Adrenal gland (tissue), 9 donors: ENCODE measurements at regions not wholly inside any gene's neighbourhood (a gene's known extent, or its start where the extent isn't known, plus 50 kb on each side); places are given as distances from the start of the nearest gene placed in this dataset.

Experiments
- DNase-seq, 7 donors: peaks; one replicate each; pipeline ENCODE4 v3.0.0-alpha.2; 2019 to 2020
- H3K27ac ChIP-seq, 5 donors: fragments of 200-600 bp; sonication (generic) in 4 of 5; 1 replicate in 3 of 5; 2 replicates in 2 of 5; pipeline versions ENCODE4 v1.5.1 to v1.8.0; 2016 to 2020; ENCODE audit warnings: mild to moderate bottlenecking in 1 of 5
- H3K27me3 ChIP-seq: fragments of 200-600 bp; 2 replicates; pipeline ENCODE4 v1.8.0; 2021
- H3K36me3 ChIP-seq, 2 donors: fragments of 200-600 bp; replicated peaks in 1 of 2; 1 replicate in 1 of 2; 2 replicates in 1 of 2; pipeline versions ENCODE4 v1.5.1 to v1.8.0; 2018 to 2022
- H3K4me1 ChIP-seq, 2 donors: fragments of 200-600 bp; replicated peaks in 1 of 2; 1 replicate in 1 of 2; 2 replicates in 1 of 2; pipeline versions ENCODE4 v1.5.1 to v1.8.0; 2018 to 2021
- H3K4me3 ChIP-seq, 4 donors: fragments of 200-600 bp; sonication (generic) in 3 of 4; one replicate each; pipeline ENCODE4 v1.5.1; 2016 to 2018
- H3K9me3 ChIP-seq, 3 donors: fragments of 200-600 bp; sonication (generic) in 1 of 3; replicated peaks in 1 of 3; 1 replicate in 2 of 3; 2 replicates in 1 of 3; pipeline versions ENCODE4 v1.5.1 to v1.8.0; 2016 to 2021
- CTCF ChIP-seq, 6 experiments: fragments of 450-650 bp in 4 of 6; fragments of 200-600 bp in 2 of 6; sonication (generic) in 1 of 6; IDR thresholded peaks; 1 replicate in 5 of 6; 2 replicates in 1 of 6; pipeline versions ENCODE4 v1.5.1 to v1.8.0; 2016 to 2021; ENCODE audit warnings: antibody characterized with exemption in 6 of 6, mild to moderate bottlenecking in 2 of 6, moderate library complexity in 1 of 6
- POLR2A ChIP-seq, 2 donors: fragments of 450-650 bp; IDR thresholded peaks; one replicate each; pipeline ENCODE4 v1.6.1; 2017; ENCODE audit warnings: antibody characterized with exemption in 2 of 2, mild to moderate bottlenecking in 2 of 2, moderate library complexity in 1 of 2
- WGBS, 4 donors: extraction: QIAGEN DNeasy Blood & Tissue Kit in 2 of 4; methylation state at CpG; one replicate each; pipeline versions ENCODE4 v1.1.5 to v1.1.7; 2013 to 2017; 5-methylcytosine and 5-hydroxymethylcytosine counted together
- intact Hi-C, 2 donors: fragments of 100-400 bp; cut with DNase I; formaldehyde crosslinking; loops; one replicate each; pipeline versions ENCODE4 v1.14.1 to v1.15.0; 2022 to 2023
- donor health status: healthy with polysubstance abuse.
- donor health status: Bipolar disorder and iron deficiency.
- donor health status: DM: yes; HTN: yes; CAD: no.
- donor health status: DM: no; HTN: no; CAD: no.
- donor health status: DM: no; HTN: no; CAD: no.

DNA sequence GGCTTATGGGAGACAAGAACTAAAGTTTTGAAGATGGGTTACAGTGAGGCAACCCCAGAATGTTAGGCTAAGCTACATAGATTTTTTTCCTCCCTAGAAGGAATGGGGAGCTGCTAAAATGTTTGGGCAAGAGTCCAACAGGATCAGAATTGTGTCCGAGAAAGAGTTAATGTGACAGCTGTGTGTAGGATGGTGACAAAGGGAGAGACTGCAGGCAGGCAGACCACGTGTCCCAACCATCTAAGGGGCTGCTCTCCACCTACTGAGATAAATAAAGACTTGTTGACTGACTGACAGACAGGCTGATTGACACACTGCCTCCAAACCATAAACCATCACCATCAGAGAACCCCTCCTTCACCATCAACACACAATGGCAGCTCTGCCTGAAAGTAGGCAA lies 133.7 kb upstream of the CTTNBP2NL start:
- no peaks in the 10 kb centered on the region for H3K9me3 ChIP-seq
- DNase-seq, result no peak
- 54 to 68% (median 65%) methylated on average over 2 of the region's 2 CpGs for WGBS, 4 donors
- no peak overlapping the region for H3K27ac ChIP-seq
- H3K4me3 ChIP-seq, result no peak overlapping the region
- TF ChIP-seq CTCF (IDR thresholded peaks at IDR 0.05) (no peak), POLR2A (IDR thresholded peaks at IDR 0.05) (no peak)
- peaks cover 0 to under 1% of the 10 kb centered on the region in 2 donors for H3K4me1 ChIP-seq
- intact Hi-C loops, result no loop called here
- no peaks in the 10 kb centered on the region for H3K36me3 ChIP-seq
- no peaks in the 10 kb centered on the region for H3K27me3 ChIP-seq

DNA sequence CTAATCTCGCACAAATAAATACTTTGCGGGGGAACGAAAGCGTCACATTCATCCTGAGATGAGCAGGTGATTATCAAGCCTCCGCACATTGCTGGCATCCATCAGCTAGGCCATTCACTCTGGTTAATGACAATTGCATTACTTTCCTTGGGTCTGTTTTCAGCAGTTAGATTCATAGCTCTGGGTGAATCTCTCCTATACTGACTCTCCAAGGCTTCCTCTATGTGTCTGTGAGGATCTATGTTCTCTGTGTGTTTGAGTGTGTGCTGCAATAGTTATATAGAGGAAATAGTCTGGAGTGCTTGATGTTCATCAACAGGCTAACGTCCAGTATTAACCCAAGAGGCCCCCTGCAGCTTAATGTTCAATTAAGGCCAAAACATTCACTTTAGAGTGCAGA lies 133.0 kb upstream of the CTTNBP2NL start:
- Histone ChIP-seq H3K27me3 (no peaks in the 10 kb centered on the region), H3K9me3 (no peaks in the 10 kb centered on the region), H3K4me1 (peaks cover 0 to 6% of the 10 kb centered on the region in 2 donors), H3K4me3 (no peak overlapping the region), H3K27ac (peak overlapping the region in 1 of 5 donors; percentile 52), H3K36me3 (no peaks in the 10 kb centered on the region)
- TF ChIP-seq POLR2A (IDR thresholded peaks at IDR 0.05) (no peak), CTCF (IDR thresholded peaks at IDR 0.05) (no peak)
- intact Hi-C loops, result no loop called here
- WGBS, 4 donors, result 76 to 79% (median 77%) methylated on average over 6 of the region's 6 CpGs
- DNase-seq, result no peak

DNA sequence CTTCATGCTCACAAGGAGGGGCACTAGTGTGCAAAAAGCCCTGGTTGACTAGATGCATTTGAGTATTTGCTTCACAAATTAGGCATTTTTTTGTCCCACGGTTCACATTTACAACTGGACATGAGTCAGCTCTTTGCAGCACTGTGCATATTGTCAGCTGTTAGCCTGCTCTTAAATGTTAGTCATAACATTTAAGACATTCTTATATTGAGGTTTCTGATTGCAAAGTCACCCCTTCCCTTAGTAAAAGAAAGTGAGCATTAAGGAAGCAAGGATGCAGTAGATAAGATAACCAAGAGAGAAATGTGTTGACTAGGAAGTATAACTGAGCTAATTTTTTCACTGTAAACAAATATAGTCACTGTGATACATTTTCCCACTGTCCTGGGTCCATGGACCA lies 132.6 kb upstream of the CTTNBP2NL start:
- H3K9me3 ChIP-seq, result no peaks in the 10 kb centered on the region
- DNase-seq, result no peak
- WGBS, 4 donors, result 33 to 61% (median 51%) methylated on average over 1 of the region's 1 CpG
- intact Hi-C loops, result no loop called here
- H3K27ac ChIP-seq, result peak overlapping the region in 1 of 5 donors; percentile 74
- H3K27me3 ChIP-seq, result no peaks in the 10 kb centered on the region
- H3K4me3 ChIP-seq, result no peak overlapping the region
- TF ChIP-seq POLR2A (IDR thresholded peaks at IDR 0.05), result no peak
- no peak for TF ChIP-seq CTCF (IDR thresholded peaks at IDR 0.05)
- H3K36me3 ChIP-seq, result no peaks in the 10 kb centered on the region
- peaks cover 0 to 10% of the 10 kb centered on the region in 2 donors for H3K4me1 ChIP-seq

- Histone ChIP-seq H3K27me3 (no peaks in the 10 kb centered on the region), H3K9me3 (no peaks in the 10 kb centered on the region), H3K4me1 (peaks cover 0 to 10% of the 10 kb centered on the region in 2 donors), H3K27ac (peak overlapping the region in 1 of 5 donors; percentile 74), H3K36me3 (no peaks in the 10 kb centered on the region), H3K4me3 (no peak overlapping the region)
- no peak for DNase-seq
- 79 to 84% (median 80%) methylated on average over 7 of the region's 7 CpGs for WGBS, 4 donors
- TF ChIP-seq POLR2A (IDR thresholded peaks at IDR 0.05) (no peak), CTCF (IDR thresholded peaks at IDR 0.05) (no peak)
- intact Hi-C loops, result no loop called here
Measured at GRCh38 chr1:112264010-112264409, 132.0 kb upstream of the CTTNBP2NL start.
